ENCODE measurements at regions not wholly inside any gene's neighbourhood (a gene's known extent, or its start where the extent isn't known, plus 50 kb on each side); places are given as distances from the start of the nearest gene placed in this dataset.
"Not testable (repeated sequence)": the region's sequence is repeated elsewhere in the genome, so short reads cannot be mapped to it uniquely, and the experiment has no call there.

GRCh38 chr4:138460477-138461414 is 218.6 kb upstream of the SLC7A11 start:
- no peaks in the 10 kb centered on the region for H3K27me3 ChIP-seq
- H3K4me1 ChIP-seq: no peaks in the 10 kb centered on the region
- H3K36me3 ChIP-seq: no peaks in the 10 kb centered on the region
- WGBS: 85% methylated on average over 6 of the region's 6 CpGs
- DNase-seq (ENCODE audit: low spot score in 2 of 2): no peak
- no peak overlapping the region for H3K27ac ChIP-seq
- H3K9me3 ChIP-seq: no peaks in the 10 kb centered on the region
- no peak for TF ChIP-seq POLR2AphosphoS5 (IDR thresholded peaks at IDR 0.05)
- TF ChIP-seq EP300 (IDR thresholded peaks at IDR 0.05): no peak
- TF ChIP-seq, protein P1, sequence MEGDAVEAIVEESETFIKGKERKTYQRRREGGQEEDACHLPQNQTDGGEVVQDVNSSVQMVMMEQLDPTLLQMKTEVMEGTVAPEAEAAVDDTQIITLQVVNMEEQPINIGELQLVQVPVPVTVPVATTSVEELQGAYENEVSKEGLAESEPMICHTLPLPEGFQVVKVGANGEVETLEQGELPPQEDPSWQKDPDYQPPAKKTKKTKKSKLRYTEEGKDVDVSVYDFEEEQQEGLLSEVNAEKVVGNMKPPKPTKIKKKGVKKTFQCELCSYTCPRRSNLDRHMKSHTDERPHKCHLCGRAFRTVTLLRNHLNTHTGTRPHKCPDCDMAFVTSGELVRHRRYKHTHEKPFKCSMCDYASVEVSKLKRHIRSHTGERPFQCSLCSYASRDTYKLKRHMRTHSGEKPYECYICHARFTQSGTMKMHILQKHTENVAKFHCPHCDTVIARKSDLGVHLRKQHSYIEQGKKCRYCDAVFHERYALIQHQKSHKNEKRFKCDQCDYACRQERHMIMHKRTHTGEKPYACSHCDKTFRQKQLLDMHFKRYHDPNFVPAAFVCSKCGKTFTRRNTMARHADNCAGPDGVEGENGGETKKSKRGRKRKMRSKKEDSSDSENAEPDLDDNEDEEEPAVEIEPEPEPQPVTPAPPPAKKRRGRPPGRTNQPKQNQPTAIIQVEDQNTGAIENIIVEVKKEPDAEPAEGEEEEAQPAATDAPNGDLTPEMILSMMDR (IDR thresholded peaks at IDR 0.05): no peak
- no peak for TF ChIP-seq POLR2A (IDR thresholded peaks at IDR 0.05)
- no peak overlapping the region for H3K4me3 ChIP-seq

DNA sequence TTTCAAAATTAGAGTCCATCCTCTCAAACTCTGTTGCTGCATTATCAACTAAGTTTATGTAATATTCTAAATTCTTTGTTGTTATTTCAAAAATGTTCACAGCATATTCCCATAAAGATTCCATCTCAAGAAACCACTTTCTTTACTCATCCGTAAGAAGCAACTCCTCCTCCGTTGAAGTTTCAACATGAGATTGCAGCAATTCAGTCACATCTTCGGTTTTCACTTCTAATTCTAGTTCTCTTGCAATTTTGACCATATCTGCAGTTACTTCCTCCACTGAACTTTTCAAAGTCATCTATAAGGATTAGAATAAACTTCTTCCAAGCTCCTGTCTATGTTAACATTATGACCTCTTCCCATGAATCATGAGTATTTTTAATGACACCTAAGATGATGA is 216.6 kb upstream of the SLC7A11 start:
- DNase-seq (ENCODE audit: low spot score in 2 of 2): no peak
- Histone ChIP-seq H3K9me3 (no peaks in the 10 kb centered on the region), H3K27ac (no peak overlapping the region), H3K4me1 (no peaks in the 10 kb centered on the region), H3K4me3 (no peak overlapping the region), H3K36me3 (no peaks in the 10 kb centered on the region), H3K27me3 (no peaks in the 10 kb centered on the region)
- WGBS: 89% methylated on average over 3 of the region's 3 CpGs
- no peak for TF ChIP-seq EP300 (IDR thresholded peaks at IDR 0.05)
- no peak for TF ChIP-seq POLR2A (IDR thresholded peaks at IDR 0.05)
- TF ChIP-seq, protein P1 (IDR thresholded peaks at IDR 0.05): no peak
- no peak for TF ChIP-seq POLR2AphosphoS5 (IDR thresholded peaks at IDR 0.05)

- not testable (repeated sequence) for DNase-seq (ENCODE audit: low spot score in 2 of 2); H3K9me3 ChIP-seq; H3K36me3 ChIP-seq; H3K27me3 ChIP-seq; H3K4me1 ChIP-seq; H3K27ac ChIP-seq; H3K4me3 ChIP-seq
- 81% methylated on average over 2 of the region's 2 CpGs for WGBS
Observed at GRCh38 chr4:138456349-138456748, 214.2 kb upstream of the SLC7A11 start.

- DNase-seq (ENCODE audit: low spot score in 2 of 2): no peak
- WGBS: 100% methylated on average over 1 of the region's 1 CpG
- H3K4me3 ChIP-seq: no peak overlapping the region
- no peaks in the 10 kb centered on the region for H3K9me3 ChIP-seq
- no peak overlapping the region for H3K27ac ChIP-seq
- H3K4me1 ChIP-seq: peaks cover 3% of the 10 kb centered on the region
- TF ChIP-seq, protein P1 (IDR thresholded peaks at IDR 0.05): no peak
- no peak for TF ChIP-seq POLR2AphosphoS5 (IDR thresholded peaks at IDR 0.05)
- TF ChIP-seq POLR2A (IDR thresholded peaks at IDR 0.05): no peak
- no peaks in the 10 kb centered on the region for H3K27me3 ChIP-seq
- H3K36me3 ChIP-seq: no peaks in the 10 kb centered on the region
Observed at GRCh38 chr4:138455097-138455496, 212.9 kb upstream of the SLC7A11 start.

- peaks cover 3% of the 10 kb centered on the region for H3K4me1 ChIP-seq
- no peak overlapping the region for H3K27ac ChIP-seq
- H3K9me3 ChIP-seq: no peaks in the 10 kb centered on the region
- DNase-seq (ENCODE audit: low spot score in 2 of 2): no peak
- TF ChIP-seq, protein P1 (IDR thresholded peaks at IDR 0.05): no peak
- no peak for TF ChIP-seq POLR2A (IDR thresholded peaks at IDR 0.05)
- H3K4me3 ChIP-seq: no peak overlapping the region
- H3K36me3 ChIP-seq: no peaks in the 10 kb centered on the region
- 72% methylated on average over 2 of the region's 2 CpGs for WGBS
- no peaks in the 10 kb centered on the region for H3K27me3 ChIP-seq
Observed at GRCh38 chr4:138452826-138453225, 210.7 kb upstream of the SLC7A11 start.
